ENCODE measurements at regions not wholly inside any gene's neighbourhood (a gene's known extent, or its start where the extent isn't known, plus 50 kb on each side); places are given as distances from the start of the nearest gene placed in this dataset.

DNA sequence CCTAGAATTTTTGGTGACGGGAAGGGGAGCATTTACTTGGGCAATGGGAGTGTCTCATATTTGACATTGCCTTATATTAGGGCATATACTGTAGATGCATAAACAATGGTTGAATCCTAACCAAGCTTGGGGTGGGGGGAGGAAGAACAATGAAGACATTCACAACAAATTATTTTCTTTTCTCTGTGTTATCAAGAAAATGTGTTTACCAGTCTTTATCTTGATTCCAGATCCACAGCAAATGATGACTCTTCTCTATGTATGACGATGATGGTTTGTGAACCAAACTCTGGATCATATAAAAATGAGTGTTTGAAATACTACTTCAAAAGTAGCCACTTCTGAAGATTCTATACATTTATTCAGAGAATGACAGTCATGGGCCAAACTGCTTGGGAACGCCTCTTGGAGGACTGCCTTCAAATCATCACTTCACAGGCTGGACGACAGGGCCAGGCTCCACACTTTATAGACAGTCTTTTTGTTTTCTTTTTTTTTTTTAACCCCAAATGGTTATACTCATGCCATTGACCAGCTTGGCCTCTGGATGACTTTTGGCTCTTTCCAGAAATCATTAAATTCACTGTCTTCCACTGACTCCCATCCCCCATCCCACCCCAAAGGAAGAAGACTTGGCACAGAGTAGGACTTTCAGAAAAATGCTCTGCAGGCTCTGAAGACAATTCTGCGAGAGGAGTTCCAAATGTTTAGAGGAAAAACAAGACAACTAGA is 123.8 kb upstream of the LIFR start:
- TF ChIP-seq, protein P1, sequence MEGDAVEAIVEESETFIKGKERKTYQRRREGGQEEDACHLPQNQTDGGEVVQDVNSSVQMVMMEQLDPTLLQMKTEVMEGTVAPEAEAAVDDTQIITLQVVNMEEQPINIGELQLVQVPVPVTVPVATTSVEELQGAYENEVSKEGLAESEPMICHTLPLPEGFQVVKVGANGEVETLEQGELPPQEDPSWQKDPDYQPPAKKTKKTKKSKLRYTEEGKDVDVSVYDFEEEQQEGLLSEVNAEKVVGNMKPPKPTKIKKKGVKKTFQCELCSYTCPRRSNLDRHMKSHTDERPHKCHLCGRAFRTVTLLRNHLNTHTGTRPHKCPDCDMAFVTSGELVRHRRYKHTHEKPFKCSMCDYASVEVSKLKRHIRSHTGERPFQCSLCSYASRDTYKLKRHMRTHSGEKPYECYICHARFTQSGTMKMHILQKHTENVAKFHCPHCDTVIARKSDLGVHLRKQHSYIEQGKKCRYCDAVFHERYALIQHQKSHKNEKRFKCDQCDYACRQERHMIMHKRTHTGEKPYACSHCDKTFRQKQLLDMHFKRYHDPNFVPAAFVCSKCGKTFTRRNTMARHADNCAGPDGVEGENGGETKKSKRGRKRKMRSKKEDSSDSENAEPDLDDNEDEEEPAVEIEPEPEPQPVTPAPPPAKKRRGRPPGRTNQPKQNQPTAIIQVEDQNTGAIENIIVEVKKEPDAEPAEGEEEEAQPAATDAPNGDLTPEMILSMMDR (IDR thresholded peaks at IDR 0.05) = no peak
- no peak for TF ChIP-seq POLR2A (IDR thresholded peaks at IDR 0.05)

Data from lower leg skin (tissue), 3 donors.